ENCODE measurements at regions not wholly inside any gene's neighbourhood (a gene's known extent, or its start where the extent isn't known, plus 50 kb on each side); places are given as distances from the start of the nearest gene placed in this dataset.
"Not testable (repeated sequence)": the region's sequence is repeated elsewhere in the genome, so short reads cannot be mapped to it uniquely, and the experiment has no call there.

- intact Hi-C loops (cut with micrococcal nuclease); H3K4me2 ChIP-seq (replicated peaks; ENCODE audit: low read depth, low read length, poor library complexity, severe bottlenecking); H3K27ac ChIP-seq (ENCODE audit: low read length in 2 of 2); DNase-seq; H2AFZ ChIP-seq (ENCODE audit: insufficient read depth, low read depth, low read length, poor library complexity, severe bottlenecking); H3K79me2 ChIP-seq (ENCODE audit: control insufficient read depth, insufficient read depth, low read length); H3K4me3 Mint-ChIP-seq; H3K4me1 Mint-ChIP-seq; CTCF ChIA-PET; H3K9ac ChIP-seq (ENCODE audit: low read length); H3K36me3 ChIP-seq (replicated peaks in 1 of 2; ENCODE audit: control extremely low read depth in 1 of 2, control insufficient read depth in 1 of 2, extremely low read depth in 1 of 2, insufficient read depth in 2 of 2, low read length in 1 of 2); POLR2A ChIA-PET; ATAC-seq (ENCODE audit: low read depth); H4K20me1 ChIP-seq (ENCODE audit: control insufficient read depth, insufficient read depth, low read length, poor library complexity, severe bottlenecking); H3K4me1 ChIP-seq (ENCODE audit: control insufficient read depth in 2 of 2, insufficient read depth in 2 of 2, low read length in 2 of 2); H3K4me3 ChIP-seq (ENCODE audit: control extremely low read depth in 1 of 5, extremely low read depth in 1 of 5, insufficient read depth in 1 of 5, low read depth in 2 of 5, low read length in 4 of 5); H3K27ac Mint-ChIP-seq; H3K27me3 ChIP-seq (replicated peaks in 1 of 4; ENCODE audit: control extremely low read depth in 1 of 4, control insufficient read depth in 3 of 4, insufficient read depth in 4 of 4, low read length in 3 of 4): not testable (repeated sequence)
- H3K9me3 ChIP-seq (ENCODE audit: control extremely low read depth in 1 of 3, control insufficient read depth in 2 of 3, insufficient read depth in 1 of 3, low read length in 2 of 3): peaks cover 0 to 10% (median 3%) of the 10 kb centered on the region in 3 donors
- Mint-ChIP-seq H3K9me3 (ENCODE audit: insufficient read depth) (peaks cover 11% of the 10 kb centered on the region), H3K27me3 (peaks cover 16% of the 10 kb centered on the region)
- WGBS (ENCODE audit: insufficient coverage): no CpG with 5 or more reads among the region's 2 CpGs
Measured at GRCh38 chr14:106648874-106649273, 1122.5 kb downstream of the TMEM121 start.

GRCh38 chr14:106651016-106651415, 1124.6 kb downstream of the TMEM121 start:
- TF ChIP-seq CTCF (IDR thresholded peaks at IDR 0.05) (no peak), EZH2 (IDR thresholded peaks at IDR 0.05; ENCODE audit: borderline replicate concordance, insufficient read depth, low read depth, low read length, poor library complexity, severe bottlenecking) (no peak)
- H3K4me3 Mint-ChIP-seq: no peak overlapping the region
- no CpG with 5 or more reads among the region's 1 CpG for WGBS (ENCODE audit: insufficient coverage)

More at GRCh38 chr14:106651016-106651415, 1124.6 kb downstream of the TMEM121 start:
- DNase-seq (no peak), ATAC-seq (ENCODE audit: low read depth) (no peak)
- Histone ChIP-seq H2AFZ (ENCODE audit: insufficient read depth, low read depth, low read length, poor library complexity, severe bottlenecking) (no peak overlapping the region), H3K4me3 (ENCODE audit: control extremely low read depth in 1 of 5, extremely low read depth in 1 of 5, insufficient read depth in 1 of 5, low read depth in 2 of 5, low read length in 4 of 5) (no peak overlapping the region), H3K79me2 (ENCODE audit: control insufficient read depth, insufficient read depth, low read length) (no peaks in the 10 kb centered on the region), H3K27me3 (replicated peaks in 1 of 4; ENCODE audit: control extremely low read depth in 1 of 4, control insufficient read depth in 3 of 4, insufficient read depth in 4 of 4, low read length in 3 of 4) (no peaks in the 10 kb centered on the region), H3K9ac (ENCODE audit: low read length) (no peak overlapping the region), H3K27ac (ENCODE audit: low read length in 2 of 2) (no peak overlapping the region), H3K4me1 (ENCODE audit: control insufficient read depth in 2 of 2, insufficient read depth in 2 of 2, low read length in 2 of 2) (no peaks in the 10 kb centered on the region), H3K36me3 (replicated peaks in 1 of 2; ENCODE audit: control extremely low read depth in 1 of 2, control insufficient read depth in 1 of 2, extremely low read depth in 1 of 2, insufficient read depth in 2 of 2, low read length in 1 of 2) (no peaks in the 10 kb centered on the region), H4K20me1 (ENCODE audit: control insufficient read depth, insufficient read depth, low read length, poor library complexity, severe bottlenecking) (no peaks in the 10 kb centered on the region), H3K4me2 (replicated peaks; ENCODE audit: low read depth, low read length, poor library complexity, severe bottlenecking) (no peak overlapping the region), H3K9me3 (ENCODE audit: control extremely low read depth in 1 of 3, control insufficient read depth in 2 of 3, insufficient read depth in 1 of 3, low read length in 2 of 3) (peaks cover 0 to 10% (median 3%) of the 10 kb centered on the region in 3 donors)
- ChIA-PET POLR2A (no interaction called here), CTCF (interaction anchor here (1.0 to 1.4 kb wide), 2 partner anchors 10 to 13 kb away, joined by 4 to 6 read pairs; no protein-coding TSS in a partner anchor)
- Mint-ChIP-seq H3K4me1 (peaks cover 5% of the 10 kb centered on the region), H3K27me3 (peaks cover 9% of the 10 kb centered on the region), H3K27ac (no peak overlapping the region), H3K9me3 (ENCODE audit: insufficient read depth) (peaks cover 11% of the 10 kb centered on the region)
- intact Hi-C loops (cut with micrococcal nuclease): no loop called here
